Panc1 (cell line): ENCODE measurements at regions not wholly inside any gene's neighbourhood (a gene's known extent, or its start where the extent isn't known, plus 50 kb on each side); places are given as distances from the start of the nearest gene placed in this dataset.

Experiments used
- ATAC-seq: fragments of 200-7000 bp; cut with Tn5 transposase; 2 replicates; pipeline ENCODE4 v1.9.1; 2020; ENCODE audit warnings: mild to moderate bottlenecking, moderate library complexity
- BruUV-seq: library from RNA; stranded (reverse); fragments of 400-500 nt; replicated peaks from 2 replicates; lab custom pipeline; 2021; lab: Mats Ljungman, UMichigan
- CTCF ChIA-PET: fragments of 300-600 bp; sonication (Branson Sonifier 250); formaldehyde crosslinking; loops from one replicate; lab custom pipeline; 2022; ENCODE audit warnings: antibody characterized with exemption; lab: Charles Lee
- POLR2A ChIA-PET: fragments of 300-600 bp; sonication (Branson Sonifier 250); formaldehyde crosslinking; loops from one replicate; lab custom pipeline; 2022; ENCODE audit warnings: antibody characterized with exemption; lab: Charles Lee
- DNase-seq: peaks from one replicate; pipeline ENCODE4 v3.0.0-alpha.2; 2010; ENCODE audit warnings: low read depth, low spot score
- H3K27ac ChIP-seq: 2 replicates; pipeline ENCODE4 v1.5.1; 2011; ENCODE audit warnings: mild to moderate bottlenecking, low read length, inconsistent platforms
- H3K27me3 ChIP-seq: fragments of 200-500 bp; sonication (Bioruptor generic); 2 replicates; pipeline ENCODE4 v1.6.0; 2014; ENCODE audit warnings: low read length, inconsistent platforms; ENCODE audit not compliant: control insufficient read depth, insufficient read depth
- H3K36me3 ChIP-seq: fragments of 200-500 bp; sonication (Bioruptor generic); 2 replicates; pipeline ENCODE4 v1.5.1; 2014; ENCODE audit warnings: inconsistent platforms, mild to moderate bottlenecking, low read length, moderate library complexity; ENCODE audit not compliant: control insufficient read depth, insufficient read depth
- H3K4me1 ChIP-seq: 2 replicates; pipeline ENCODE4 v1.5.1; 2011; ENCODE audit warnings: inconsistent platforms, mild to moderate bottlenecking, low read length, moderate library complexity; ENCODE audit not compliant: control insufficient read depth, insufficient read depth
- H3K4me3 ChIP-seq, 2 experiments: 2 replicates each; pipeline ENCODE4 v1.5.1; 2011 to 2012; ENCODE audit warnings: low read depth in 2 of 2, low read length in 2 of 2, mild to moderate bottlenecking in 2 of 2, inconsistent platforms in 1 of 2, moderate library complexity in 1 of 2
- H3K9me3 ChIP-seq: fragments of 200-500 bp; sonication (Bioruptor generic); 2 replicates; pipeline ENCODE4 v1.5.1; 2014; ENCODE audit warnings: low read depth, mild to moderate bottlenecking, inconsistent platforms, low read length, moderate library complexity; ENCODE audit not compliant: control insufficient read depth, insufficient read depth
- CTCF ChIP-seq: fragments of 450-650 bp; IDR thresholded peaks from 2 replicates; pipeline ENCODE4 v1.5.1; 2017; ENCODE audit warnings: mild to moderate bottlenecking
- POLR2AphosphoS5 ChIP-seq: IDR thresholded peaks from 2 replicates; pipeline ENCODE4 v1.6.1; 2012; ENCODE audit warnings: mild to moderate bottlenecking, low read depth, low read length, moderate library complexity
- SIN3A ChIP-seq: IDR thresholded peaks from 2 replicates; pipeline ENCODE4 v1.6.1; 2012; ENCODE audit warnings: low read depth, mild to moderate bottlenecking, low read length, moderate library complexity, borderline replicate concordance; ENCODE audit not compliant: insufficient read depth
- TCF7L2 ChIP-seq: IDR thresholded peaks from 2 replicates; pipeline ENCODE4 v1.6.1; 2011; ENCODE audit warnings: mild to moderate bottlenecking, low read depth, low read length, inconsistent platforms
- in situ Hi-C: cut with HindIII; loops from 2 replicates; pipeline ENCODE4 v1.10.0; 2016; ENCODE audit warnings: low sequenced_read_pairs, low pct_unique_long_range_greater_than_20kb
- intact Hi-C: fragments of 100-400 bp; cut with micrococcal nuclease; formaldehyde crosslinking; loops from one replicate; pipeline ENCODE4 v1.10.0; 2022; ENCODE audit not compliant: unreplicated experiment
- TF ChIP-seq, protein P1 (sequence below), 2 experiments: IDR thresholded peaks; 2 replicates each; pipeline ENCODE4 v1.6.1; 2011 to 2012; ENCODE audit warnings: low read depth in 2 of 2, control low read depth in 1 of 2, low read length in 1 of 2, mild to moderate bottlenecking in 1 of 2, moderate library complexity in 1 of 2; ENCODE audit not compliant: insufficient read depth in 1 of 2

DNA sequence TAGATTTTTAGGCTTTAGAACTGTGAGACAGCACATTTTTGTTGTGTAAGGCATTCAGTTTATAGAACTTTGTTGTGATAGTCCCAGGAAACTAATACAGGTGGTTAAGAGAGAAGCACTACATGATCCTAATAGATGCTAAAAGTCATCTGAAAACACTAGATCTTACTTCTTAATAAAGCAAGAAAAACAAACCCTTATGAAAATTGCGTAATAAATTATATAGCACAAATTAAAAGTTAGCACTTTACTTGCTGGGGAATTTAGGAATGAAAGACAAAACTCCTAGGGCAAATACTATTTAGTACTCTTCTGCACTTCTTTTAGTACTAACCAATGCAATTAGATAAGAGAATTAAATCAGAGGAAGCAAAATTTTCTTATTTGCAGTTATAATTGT is 163.3 kb upstream of the SHISA6 start:
- no peak for TF ChIP-seq CTCF
- TF ChIP-seq, protein P1, sequence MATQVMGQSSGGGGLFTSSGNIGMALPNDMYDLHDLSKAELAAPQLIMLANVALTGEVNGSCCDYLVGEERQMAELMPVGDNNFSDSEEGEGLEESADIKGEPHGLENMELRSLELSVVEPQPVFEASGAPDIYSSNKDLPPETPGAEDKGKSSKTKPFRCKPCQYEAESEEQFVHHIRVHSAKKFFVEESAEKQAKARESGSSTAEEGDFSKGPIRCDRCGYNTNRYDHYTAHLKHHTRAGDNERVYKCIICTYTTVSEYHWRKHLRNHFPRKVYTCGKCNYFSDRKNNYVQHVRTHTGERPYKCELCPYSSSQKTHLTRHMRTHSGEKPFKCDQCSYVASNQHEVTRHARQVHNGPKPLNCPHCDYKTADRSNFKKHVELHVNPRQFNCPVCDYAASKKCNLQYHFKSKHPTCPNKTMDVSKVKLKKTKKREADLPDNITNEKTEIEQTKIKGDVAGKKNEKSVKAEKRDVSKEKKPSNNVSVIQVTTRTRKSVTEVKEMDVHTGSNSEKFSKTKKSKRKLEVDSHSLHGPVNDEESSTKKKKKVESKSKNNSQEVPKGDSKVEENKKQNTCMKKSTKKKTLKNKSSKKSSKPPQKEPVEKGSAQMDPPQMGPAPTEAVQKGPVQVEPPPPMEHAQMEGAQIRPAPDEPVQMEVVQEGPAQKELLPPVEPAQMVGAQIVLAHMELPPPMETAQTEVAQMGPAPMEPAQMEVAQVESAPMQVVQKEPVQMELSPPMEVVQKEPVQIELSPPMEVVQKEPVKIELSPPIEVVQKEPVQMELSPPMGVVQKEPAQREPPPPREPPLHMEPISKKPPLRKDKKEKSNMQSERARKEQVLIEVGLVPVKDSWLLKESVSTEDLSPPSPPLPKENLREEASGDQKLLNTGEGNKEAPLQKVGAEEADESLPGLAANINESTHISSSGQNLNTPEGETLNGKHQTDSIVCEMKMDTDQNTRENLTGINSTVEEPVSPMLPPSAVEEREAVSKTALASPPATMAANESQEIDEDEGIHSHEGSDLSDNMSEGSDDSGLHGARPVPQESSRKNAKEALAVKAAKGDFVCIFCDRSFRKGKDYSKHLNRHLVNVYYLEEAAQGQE (IDR thresholded peaks at IDR 0.05; ENCODE audit: insufficient read depth in 1 of 2, low read depth in 2 of 2, low read length in 1 of 2) = no peak
- TF ChIP-seq TCF7L2 = no peak
- no peak for TF ChIP-seq SIN3A
- no peak for TF ChIP-seq POLR2AphosphoS5
- no TSS peak for BruUV-seq
- intact Hi-C loops = no loop called here
- DNase-seq (no peak), ATAC-seq (no peak)
- no peak overlapping the region for H3K27ac ChIP-seq
- CTCF ChIA-PET = no interaction called here
- H3K27me3 ChIP-seq = no peaks in the 10 kb centered on the region
- in situ Hi-C loops = no loop called here
- POLR2A ChIA-PET = no interaction called here
- H3K4me3 ChIP-seq = no peak overlapping the region
- H3K4me1 ChIP-seq = no peaks in the 10 kb centered on the region
- H3K36me3 ChIP-seq = no peaks in the 10 kb centered on the region
- no peaks in the 10 kb centered on the region for H3K9me3 ChIP-seq

GRCh38 chr17:11074451-11074850 is 166.6 kb upstream of the SHISA6 start:
- no TSS peak for BruUV-seq
- DNase-seq (no peak), ATAC-seq (no peak)
- ChIA-PET CTCF (no interaction called here), POLR2A (no interaction called here)
- H3K9me3 ChIP-seq = no peaks in the 10 kb centered on the region
- TF ChIP-seq, protein P1 (IDR thresholded peaks at IDR 0.05; ENCODE audit: insufficient read depth in 1 of 2, low read depth in 2 of 2, low read length in 1 of 2) = no peak
- TF ChIP-seq CTCF (no peak), TCF7L2 (no peak), POLR2AphosphoS5 (no peak), SIN3A (no peak)
- H3K36me3 ChIP-seq = no peaks in the 10 kb centered on the region
- H3K4me1 ChIP-seq = no peaks in the 10 kb centered on the region
- no peak overlapping the region for H3K27ac ChIP-seq
- intact Hi-C loops (no loop called here), in situ Hi-C loops (no loop called here)
- no peaks in the 10 kb centered on the region for H3K27me3 ChIP-seq
- H3K4me3 ChIP-seq = no peak overlapping the region
